GM21825 (cell line): ENCODE measurements at regions not wholly inside any gene's neighbourhood (a gene's known extent, or its start where the extent isn't known, plus 50 kb on each side); places are given as distances from the start of the nearest gene placed in this dataset.

Experiments used
- ATAC-seq: cut with Tn5 transposase; IDR thresholded peaks from one replicate; pipeline ENCODE4 v1.9.1; 2021; ENCODE audit warnings: mild to moderate bottlenecking, moderate library complexity; ENCODE audit not compliant: unreplicated experiment

DNA sequence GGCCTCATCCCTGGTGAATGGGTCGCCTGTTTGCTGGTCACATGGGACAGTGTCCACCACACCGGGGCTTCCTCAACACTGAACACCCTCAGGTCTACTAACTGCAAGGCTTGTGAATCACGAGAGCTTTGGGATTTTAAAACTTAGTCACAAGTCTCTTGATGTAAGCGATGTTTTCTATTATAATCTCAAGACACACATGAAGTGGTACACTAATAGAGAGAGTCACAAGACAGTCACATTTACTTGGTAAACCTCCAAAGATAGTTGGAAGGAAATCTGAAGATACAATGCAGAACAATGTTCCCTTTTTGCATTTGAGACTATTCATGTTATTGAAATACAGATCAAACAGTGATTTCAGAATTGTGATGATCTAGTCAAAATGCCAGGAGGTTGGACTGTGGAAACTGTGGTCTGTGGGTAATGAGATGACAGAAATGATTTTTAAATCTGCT lies 233.1 kb upstream of the KLF6 start:
- ATAC-seq, result no peak

DNA sequence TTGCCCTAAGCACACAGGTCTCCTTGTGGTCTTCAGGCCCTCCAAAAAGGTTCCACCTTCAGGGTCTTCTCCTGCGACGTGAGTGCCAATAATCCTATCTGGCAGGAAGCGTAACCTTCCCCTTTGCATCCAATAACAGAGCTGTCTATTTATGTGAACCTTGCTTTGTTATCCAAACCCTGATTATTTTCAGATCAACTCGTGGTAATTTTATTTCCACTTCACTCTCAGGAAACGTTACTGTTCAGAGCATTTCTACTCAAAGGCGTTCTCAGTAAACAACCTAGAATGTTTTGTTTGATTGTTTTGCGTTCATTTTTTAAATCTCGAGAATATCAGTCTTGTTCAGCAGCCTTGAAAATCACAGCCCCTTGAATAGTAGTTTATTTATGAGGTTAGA lies 232.3 kb upstream of the KLF6 start:
- no peak for ATAC-seq

DNA sequence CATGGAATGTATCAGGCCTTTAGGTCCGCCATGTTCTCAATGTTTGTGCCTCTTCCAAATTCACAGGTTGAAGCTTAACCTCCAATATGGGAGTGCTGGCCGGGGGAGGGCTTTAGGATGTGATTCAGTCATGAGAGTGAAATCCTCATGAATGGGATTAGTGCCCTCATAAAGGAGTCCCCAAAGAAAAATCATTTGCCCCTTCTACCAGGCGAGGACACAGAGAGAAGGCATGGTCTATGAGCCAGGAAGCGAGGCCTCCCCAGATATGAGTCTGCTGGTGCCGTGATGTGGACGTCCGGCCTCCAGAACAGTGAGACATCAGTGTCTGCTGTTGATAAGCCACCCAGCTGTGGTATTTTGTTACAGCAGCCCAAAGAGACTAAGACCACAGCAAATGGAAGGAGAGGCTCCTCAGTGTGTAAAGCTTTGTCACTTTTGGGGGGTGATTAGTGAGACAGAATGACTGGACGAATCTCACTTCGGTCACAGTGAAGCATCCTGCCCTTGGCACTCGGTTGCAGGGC lies 231.3 kb upstream of the KLF6 start:
- ATAC-seq, result no peak

DNA sequence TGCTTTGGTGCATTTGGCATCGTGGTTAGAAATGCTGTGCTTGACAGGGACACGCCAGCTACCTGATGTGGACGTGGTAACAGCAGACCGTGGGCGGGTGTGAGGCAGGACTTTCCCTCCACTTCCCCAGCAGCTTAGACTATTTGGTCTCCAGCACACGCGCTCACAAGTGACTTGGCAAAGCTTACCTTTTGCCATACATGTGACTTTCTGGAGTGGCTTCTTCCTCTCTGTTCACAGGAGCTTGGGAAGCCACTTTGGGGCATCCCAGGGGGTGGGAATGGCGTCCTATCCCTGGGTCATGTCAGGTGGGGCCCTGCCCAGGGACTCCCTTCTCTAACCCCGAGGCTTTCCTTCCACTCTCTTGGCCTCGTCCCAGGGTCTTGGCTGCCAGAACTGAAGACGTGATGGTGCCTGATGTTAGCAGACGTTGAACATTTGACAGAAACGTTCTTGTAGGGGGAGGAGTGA lies 228.7 kb upstream of the KLF6 start:
- no peak for ATAC-seq

DNA sequence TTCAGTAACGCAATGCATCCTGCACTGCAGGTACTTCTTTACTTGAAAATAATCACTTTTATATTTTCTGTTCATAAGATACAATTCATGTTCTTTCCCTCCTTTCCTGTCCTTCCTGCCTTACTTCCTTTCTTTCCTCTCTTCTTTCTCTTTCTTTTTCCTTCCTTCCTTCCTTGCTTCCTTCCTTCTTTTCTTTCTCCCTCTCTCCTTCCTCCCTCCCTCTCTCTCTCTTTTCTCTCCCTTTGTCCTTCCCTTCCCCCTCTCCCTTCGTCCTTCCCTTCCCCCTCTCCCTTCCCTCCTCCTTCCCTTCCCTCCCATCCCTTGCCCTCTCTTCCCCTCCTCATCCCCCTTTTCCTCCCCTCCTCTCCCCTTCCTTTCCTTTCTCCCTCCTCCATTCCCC lies 227.8 kb upstream of the KLF6 start:
- no peak for ATAC-seq

DNA sequence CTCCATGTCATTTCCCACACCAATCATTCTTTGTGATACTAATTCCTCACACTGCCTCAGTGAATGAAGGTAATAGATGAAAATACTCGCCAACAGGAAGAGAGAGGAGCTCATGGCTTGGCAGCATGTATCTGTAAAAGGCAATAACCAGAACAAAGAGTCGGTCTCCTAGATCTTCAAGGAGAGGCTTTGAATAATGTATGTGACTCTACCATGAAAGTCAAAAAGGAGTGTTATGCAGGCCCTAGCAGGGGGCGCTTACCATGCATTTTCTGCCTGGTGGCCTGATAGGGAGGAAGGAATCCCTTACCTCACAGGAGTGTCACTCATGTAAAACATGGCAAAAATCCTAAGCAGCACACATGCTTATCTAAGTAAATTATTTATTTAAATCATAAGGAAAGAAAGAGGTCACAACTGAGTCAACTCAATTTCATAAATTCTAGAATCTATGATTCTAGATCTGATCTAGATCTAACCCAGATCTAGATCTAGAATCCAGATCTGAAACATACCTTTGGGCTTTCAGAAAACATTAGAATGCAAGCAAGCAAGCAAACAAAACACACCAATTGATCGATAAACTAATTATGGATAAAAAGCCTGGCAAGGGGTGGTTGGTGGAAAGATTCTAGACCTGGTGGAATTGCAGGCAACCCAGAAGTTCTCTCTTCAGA lies 226.3 kb upstream of the KLF6 start:
- no peak for ATAC-seq

DNA sequence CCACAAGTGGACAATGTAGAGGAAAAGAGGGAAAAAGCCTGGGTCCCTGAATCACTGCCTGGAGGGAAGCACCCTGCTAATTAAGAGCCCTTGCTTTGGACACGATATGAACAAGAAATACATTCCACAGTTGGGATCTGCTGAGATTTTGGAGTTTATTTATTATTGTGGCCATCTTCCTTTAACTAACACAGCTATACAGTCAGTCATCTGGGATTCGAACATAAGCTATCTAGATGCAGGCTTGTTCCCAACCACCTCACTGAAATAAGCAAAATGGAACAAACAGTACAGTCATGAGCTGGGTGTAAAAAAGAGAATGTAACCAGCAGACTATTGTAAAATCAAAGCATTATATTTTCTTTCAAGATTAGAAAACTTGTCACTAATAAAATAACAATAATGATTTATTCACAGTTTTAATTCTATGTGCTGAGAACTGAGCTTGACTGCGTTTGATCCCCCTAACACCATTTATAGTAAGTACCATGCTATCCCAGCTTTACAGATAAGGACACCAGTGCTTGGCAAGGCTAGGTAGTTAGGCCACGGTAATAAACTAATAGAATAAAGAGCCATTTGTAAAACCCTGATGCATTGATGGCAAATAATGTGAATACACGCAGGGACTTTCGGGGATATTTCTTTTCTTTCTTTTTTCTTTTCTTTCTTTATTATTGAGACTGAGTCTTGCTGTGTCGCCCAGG lies 223.8 kb upstream of the KLF6 start:
- no peak for ATAC-seq

DNA sequence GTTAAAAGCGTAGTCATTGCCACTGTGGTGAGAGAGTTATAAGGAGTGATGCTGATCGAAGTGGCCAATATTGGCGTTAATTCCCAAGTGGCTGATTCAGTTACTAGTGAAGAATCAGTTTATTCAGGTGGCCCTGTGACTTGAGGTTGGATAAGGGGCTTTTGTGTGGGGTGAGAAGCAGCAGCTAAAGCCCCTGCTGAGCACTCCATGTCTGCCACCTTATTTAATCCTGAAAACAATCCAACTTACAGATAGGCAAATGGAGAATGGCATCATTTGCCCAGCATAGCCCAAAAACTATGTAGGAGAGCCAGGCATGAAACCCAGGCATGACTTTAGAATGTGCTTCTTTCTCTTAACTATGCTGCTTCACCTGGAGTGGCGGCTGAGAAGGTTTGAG lies 222.8 kb upstream of the KLF6 start:
- no peak for ATAC-seq

DNA sequence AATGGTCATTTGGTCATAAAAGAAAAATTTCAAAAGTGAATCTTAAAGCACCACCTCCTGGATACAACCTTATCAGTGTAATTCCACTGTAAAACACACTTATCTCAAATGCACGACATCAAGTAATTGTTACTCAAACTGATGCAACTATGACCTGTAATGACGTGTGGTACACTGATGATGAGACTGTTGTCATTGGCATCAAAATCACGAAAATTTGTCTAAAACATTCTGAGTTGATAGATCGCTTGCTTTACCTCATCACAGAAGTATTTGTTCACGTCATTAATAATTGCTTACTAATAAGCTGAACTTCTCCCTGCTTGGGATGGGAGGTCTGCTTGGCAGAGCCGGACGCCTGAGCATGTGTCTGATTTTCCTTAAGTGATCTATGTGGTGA lies 221.8 kb upstream of the KLF6 start:
- no peak for ATAC-seq

DNA sequence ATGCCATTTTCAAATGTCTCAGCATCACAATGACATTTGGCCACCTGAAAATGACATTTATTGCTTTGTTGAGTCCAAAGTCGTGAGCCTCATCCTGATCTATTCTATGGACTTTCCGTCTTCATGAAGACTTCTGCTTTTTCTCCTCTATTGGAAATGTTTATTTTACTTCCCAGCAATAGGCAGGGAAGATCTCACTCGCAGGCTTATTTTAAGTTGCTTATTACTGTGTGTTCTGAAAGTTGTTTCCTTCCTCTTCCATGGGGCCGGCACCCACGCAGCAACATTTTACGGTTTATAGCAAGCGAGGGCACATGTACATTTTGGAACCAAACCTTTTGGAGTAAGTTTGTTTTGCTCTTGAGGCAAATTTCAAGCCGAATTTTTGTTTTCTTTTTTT lies 221.0 kb upstream of the KLF6 start:
- no peak for ATAC-seq

DNA sequence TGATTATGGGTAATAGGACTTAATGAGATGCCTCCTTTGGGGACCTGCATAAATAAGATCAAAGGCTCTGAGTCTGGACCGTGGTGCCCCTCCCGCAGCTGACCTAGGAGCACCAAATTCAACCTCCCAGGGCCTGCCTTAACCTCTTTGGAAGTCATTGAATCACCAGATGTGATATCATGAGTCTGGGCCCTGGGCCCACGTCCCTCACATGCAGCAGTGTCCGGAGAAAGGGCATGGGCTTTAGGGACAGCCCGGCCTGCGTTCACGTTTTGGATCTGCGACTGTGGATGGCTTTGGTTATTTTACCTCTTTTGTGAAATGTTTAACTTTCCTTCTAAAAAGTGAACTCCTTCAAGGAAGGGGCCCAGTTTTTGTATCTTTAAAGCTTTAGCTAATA lies 220.0 kb upstream of the KLF6 start:
- no peak for ATAC-seq

DNA sequence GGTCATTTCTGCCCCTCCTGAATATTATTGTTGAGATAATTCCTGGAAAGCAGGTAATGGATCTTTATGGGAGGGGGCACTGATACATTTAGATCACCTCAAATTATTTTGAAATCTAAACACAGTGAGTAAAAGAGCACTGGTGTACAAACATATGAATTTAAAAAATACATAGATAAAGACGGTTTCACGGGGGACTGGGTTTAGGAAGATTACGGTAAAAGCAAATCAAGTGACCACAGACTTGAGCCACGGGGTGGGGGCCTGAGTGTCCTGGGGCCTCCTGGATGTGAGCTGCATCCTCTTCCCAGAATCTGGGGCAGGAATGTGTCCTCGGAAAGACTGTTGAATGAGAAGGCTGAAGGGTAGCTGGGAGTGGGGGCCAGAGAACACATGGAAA lies 219.1 kb upstream of the KLF6 start:
- no peak for ATAC-seq

DNA sequence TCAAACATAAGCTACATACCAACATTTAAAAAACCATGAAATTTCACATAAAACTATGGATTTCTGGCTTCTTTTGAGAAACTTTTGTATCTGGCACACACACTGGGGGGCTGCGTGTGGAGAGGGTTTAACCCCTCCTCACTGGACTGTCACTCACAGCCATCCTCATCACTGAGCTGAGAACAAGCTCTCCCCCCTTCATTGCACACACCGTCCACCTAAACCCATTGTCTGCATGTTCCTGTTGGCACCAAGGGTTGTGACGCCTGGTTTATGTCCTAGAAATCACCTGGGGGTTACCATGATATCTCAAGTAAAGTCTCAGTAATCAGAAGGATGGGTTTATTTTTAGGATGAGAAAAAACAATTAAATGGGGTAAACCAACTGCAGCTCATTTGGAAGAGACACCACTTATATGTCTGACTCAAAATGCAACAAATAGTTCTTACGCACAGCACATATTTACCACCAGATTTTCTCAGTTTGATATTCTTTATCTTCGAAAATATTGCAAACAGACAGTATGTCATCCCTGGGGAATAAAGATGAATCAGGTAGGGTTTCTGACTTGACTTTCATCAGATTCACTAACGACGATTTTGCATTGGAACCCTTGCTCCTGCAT lies 218.5 kb upstream of the KLF6 start:
- ATAC-seq, result no peak

DNA sequence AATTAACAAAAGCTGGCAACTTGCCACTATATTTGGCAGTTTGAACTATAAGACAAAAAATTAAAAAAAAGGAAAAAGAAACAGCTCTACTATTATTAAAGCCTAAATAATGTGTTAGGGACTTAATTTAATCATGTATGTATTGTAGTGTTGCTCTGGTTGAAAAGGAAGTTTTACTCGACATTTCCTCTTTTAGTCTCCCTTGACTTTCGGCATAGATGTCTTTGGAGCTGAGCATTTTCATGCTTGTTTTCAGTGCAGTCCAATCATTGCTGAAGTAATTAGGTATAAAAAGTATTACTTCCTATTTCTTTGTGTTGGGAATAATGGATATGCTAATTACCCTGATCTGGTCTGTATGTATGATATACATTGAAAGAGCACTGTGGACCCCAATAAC lies 216.8 kb upstream of the KLF6 start:
- ATAC-seq, result no peak

DNA sequence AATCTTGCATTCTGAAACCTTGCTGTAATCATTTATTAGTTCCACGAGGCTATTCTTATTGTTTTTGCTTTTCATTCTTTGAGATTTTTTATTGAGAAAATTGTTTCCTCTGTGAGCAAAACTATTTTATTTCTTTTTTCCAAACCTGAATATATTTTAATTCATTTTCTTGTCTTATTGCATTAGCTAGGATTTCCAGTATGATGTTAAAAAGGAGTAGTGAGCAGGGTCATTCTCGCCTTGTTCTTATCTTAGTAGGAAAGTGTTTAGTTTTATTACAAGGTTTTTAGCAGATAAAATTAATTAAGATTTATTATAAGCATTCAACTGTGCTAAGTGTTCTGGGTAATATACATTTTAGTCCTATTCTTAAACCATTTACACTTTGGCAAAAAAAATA lies 214.6 kb upstream of the KLF6 start:
- ATAC-seq, result no peak

DNA sequence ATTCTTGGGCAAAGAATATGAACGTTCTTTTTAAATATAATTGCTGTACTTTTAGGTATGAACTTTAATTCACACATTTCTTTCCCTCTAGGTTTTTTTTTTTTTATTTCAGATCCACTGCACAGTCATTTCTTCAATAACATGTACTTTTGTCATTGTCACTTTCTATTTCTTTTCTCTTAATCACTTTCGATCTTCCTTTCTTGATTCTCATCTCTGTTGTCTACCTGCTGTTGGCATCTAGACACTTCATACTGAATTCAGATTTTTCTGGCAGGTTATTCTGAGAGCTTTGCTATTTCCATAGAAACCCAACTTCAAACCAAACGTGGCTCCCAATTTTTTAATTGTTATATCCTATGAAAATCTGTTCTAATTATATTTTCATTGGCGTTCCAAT lies 211.7 kb upstream of the KLF6 start:
- no peak for ATAC-seq

DNA sequence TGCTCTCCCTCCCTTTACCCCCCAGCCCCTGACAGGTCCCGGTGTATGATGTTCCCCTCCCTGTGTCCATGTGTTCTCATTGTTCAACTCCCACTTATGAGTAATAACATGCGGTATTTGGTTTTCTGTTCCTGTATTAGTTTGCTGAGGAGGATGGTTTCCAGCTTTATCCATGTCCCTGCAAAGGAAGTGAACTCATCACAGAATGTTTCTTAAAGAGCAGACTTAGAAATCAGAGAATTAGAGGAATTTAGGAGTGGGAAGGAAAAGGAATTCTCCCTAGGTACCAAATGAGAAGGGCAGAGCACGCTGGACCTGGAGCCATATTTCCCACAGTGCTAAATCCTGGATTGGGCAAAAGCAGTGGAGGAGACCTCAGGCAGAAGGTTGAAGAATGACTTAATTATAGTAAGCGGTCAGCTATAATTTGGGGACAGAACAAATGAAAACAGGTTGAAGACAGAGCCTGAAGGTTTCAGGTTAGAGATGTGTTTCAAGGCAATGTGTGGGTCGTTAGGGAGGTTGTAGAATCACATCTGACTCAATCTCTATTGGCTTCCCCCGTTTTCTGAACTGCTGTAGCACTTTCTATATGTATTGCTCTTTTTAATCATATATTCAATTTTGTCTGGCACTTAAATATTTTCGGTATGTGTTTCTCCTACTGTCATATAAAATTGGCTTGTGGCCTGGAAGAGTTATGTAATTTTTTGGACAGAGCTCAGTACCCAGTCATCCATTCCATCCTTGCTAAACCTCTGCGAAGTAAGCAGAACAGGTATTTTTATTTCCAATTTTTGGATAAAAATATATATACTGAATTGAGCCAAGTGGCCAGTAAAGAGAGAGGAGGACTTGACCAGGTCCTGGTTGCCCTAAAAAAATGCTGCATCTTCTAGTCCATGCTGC lies 210.5 kb upstream of the KLF6 start:
- ATAC-seq, result no peak

DNA sequence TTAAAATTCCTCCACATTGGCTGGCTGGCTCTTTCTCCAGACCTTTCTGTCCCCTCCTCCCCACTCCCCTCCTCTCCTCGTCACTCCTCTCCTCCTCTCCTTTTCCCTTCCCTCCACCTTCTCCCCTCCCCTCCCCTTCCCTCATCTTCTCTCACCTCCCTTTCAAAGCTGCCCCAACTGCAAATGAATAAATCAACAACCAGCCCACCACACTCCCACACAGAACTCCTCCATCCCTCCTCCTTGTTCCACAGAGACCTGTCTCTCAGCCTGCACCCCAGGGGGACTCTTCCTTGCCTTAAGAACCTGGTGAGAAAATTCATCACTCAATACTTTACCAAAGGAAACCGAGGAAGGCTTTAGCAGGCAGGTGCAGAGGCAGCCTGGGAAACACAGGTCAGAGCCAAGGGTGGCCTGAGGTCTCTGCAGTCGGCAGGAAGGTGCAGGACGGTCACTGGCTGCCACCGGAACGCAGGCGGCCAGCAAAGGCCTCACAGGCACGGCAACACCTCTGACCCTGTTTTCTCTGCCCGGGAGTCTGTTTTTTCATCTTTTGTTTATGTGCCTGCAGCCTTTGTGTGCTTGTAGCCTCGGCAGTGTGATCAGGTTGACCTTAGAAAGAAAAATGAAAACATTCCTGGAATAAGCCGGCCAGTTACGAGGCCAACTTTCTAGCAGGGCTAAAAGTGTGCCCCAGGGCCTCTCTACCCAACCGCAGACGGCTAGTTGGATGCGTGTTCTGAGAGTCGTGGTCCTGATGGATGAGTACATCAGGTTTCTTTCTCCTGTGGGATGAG lies 207.6 kb upstream of the KLF6 start:
- ATAC-seq, result no peak

DNA sequence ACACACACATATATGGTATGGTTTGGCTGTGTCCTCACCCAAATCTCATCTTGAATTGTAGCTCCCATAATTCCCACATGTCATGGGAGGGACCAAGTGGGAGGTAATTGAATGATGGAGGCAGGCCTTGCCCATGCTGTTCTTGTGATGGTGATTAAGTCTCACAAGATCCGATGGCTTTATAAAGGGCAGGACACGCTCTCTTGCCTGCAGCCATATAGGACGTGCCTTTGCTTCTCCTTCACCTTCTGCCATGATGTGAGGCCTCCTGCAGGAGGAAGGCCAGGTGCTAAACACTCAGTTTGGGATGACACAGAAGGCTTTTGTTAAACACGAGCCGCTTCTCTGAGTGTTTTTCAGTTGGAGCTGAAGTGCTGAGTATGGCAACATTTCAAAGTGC lies 205.3 kb upstream of the KLF6 start:
- no peak for ATAC-seq
